HepG2 (cell line): ENCODE measurements at regions not wholly inside any gene's neighbourhood (a gene's known extent, or its start where the extent isn't known, plus 50 kb on each side); places are given as distances from the start of the nearest gene placed in this dataset.

Experiments
- ATAC-seq: fragments of 200-7000 bp; cut with Tn5 transposase; 3 replicates; pipeline ENCODE4 v1.9.1; 2020; ENCODE audit warnings: mild to moderate bottlenecking, moderate library complexity
- BruUV-seq: library from RNA; stranded (reverse); fragments of 400-500 nt; replicated peaks from 2 replicates; lab custom pipeline; 2021; lab: Mats Ljungman, UMichigan
- CTCF ChIA-PET: fragments of 300-600 bp; formaldehyde crosslinking; extraction: SDS; loops from one replicate; lab custom pipeline; 2021; ENCODE audit warnings: low total read pairs, inconsistent platforms, low intra/inter-chr PET ratio; lab: Yijun Ruan, JAX
- POLR2A ChIA-PET: fragments of 350-600 bp; sonication (Branson Sonifier 250); formaldehyde crosslinking; loops from one replicate; lab custom pipeline; 2020; ENCODE audit warnings: antibody characterized with exemption, inconsistent platforms; lab: Yijun Ruan, JAX
- DNase-seq: peaks from one replicate; pipeline ENCODE4 v3.0.0-alpha.2; 2015; ENCODE audit warnings: low spot score
- FAIRE-seq: peaks from 3 replicates; lab custom pipeline; 2011; peaks lifted over from hg19 to GRCh38; lab: Jason Lieb, UNC
- H2AFZ ChIP-seq: one replicate; pipeline ENCODE4 v1.6.1; 2011; ENCODE audit warnings: low read length, inconsistent platforms
- H3K27ac ChIP-seq: fragments of 300-600 bp; 3 replicates; pipeline ENCODE4 v1.8.0; 2011; ENCODE audit warnings: mixed run types, mild to moderate bottlenecking, mixed read lengths, low read length, inconsistent platforms; ENCODE audit not compliant: insufficient read depth; ENCODE audit errors: extremely low read length
- H3K27me3 ChIP-seq, 2 experiments: fragments of 200-600 bp in 1 of 2; 2 replicates in 1 of 2; 3 replicates in 1 of 2; pipeline versions ENCODE4 v1.6.0 to v1.8.0; 2011; ENCODE audit warnings: low read length in 2 of 2, mild to moderate bottlenecking in 2 of 2, moderate library complexity in 2 of 2, inconsistent platforms in 1 of 2; ENCODE audit not compliant: insufficient read depth in 2 of 2, control insufficient read depth in 1 of 2
- H3K36me3 ChIP-seq, 2 experiments: fragments of 200-600 bp in 1 of 2; replicated peaks in 1 of 2; 2 replicates in 1 of 2; 3 replicates in 1 of 2; pipeline versions ENCODE4 v1.5.1 to v1.8.0; 2011; ENCODE audit warnings: low read length in 2 of 2, inconsistent platforms in 1 of 2; ENCODE audit not compliant: insufficient read depth in 2 of 2, control insufficient read depth in 1 of 2
- H3K4me1 ChIP-seq: 2 replicates; pipeline ENCODE4 v1.5.1; 2012; ENCODE audit warnings: low read length, inconsistent platforms; ENCODE audit not compliant: insufficient read depth
- H3K4me2 ChIP-seq: 2 replicates; pipeline ENCODE4 v1.6.0; 2011; ENCODE audit warnings: low read depth, low read length, inconsistent platforms
- H3K4me3 ChIP-seq, 3 experiments: fragments of 200-600 bp in 1 of 3; sonication (generic), shearing (Covaris generic) in 1 of 3; replicated peaks in 1 of 3; 2 replicates each; pipeline ENCODE4 v1.5.1; 2011 to 2016; ENCODE audit warnings: low read length in 3 of 3, inconsistent platforms in 2 of 3, low read depth in 2 of 3, mild to moderate bottlenecking in 2 of 3, control low read depth in 1 of 3, mixed read lengths in 1 of 3; ENCODE audit not compliant: insufficient read depth in 1 of 3
- H3K79me2 ChIP-seq: one replicate; pipeline ENCODE4 v1.6.1; 2011; ENCODE audit warnings: low read length, inconsistent platforms; ENCODE audit not compliant: insufficient read depth
- H3K9ac ChIP-seq: 2 replicates; pipeline ENCODE4 v1.6.0; 2011; ENCODE audit warnings: mild to moderate bottlenecking, low read depth, low read length, inconsistent platforms; ENCODE audit not compliant: insufficient read depth
- H3K9me3 ChIP-seq: 2 replicates; pipeline ENCODE4 v1.5.1; 2012; ENCODE audit warnings: mild to moderate bottlenecking, low read length
- H4K20me1 ChIP-seq: 2 replicates; pipeline ENCODE4 v1.6.0; 2011; ENCODE audit warnings: inconsistent platforms, mild to moderate bottlenecking, low read length, moderate library complexity; ENCODE audit not compliant: insufficient read depth
- IRF9 ChIP-seq: sonication (generic); formaldehyde crosslinking; IDR thresholded peaks from 2 replicates; pipeline ENCODE4 v1.8.0; 2022; ENCODE audit warnings: missing genetic modification reagents, mild to moderate bottlenecking, borderline replicate concordance
- KAT8 ChIP-seq: IDR thresholded peaks from 2 replicates; pipeline ENCODE4 v1.6.1; 2016; ENCODE audit warnings: missing genetic modification reagents, missing compliant biosample characterization
- KDM5B ChIP-seq: sonication (generic); formaldehyde crosslinking; IDR thresholded peaks from 2 replicates; pipeline ENCODE4 v1.4.0; 2020; ENCODE audit warnings: missing genetic modification reagents, mild to moderate bottlenecking, borderline replicate concordance
- NR1H2 ChIP-seq: sonication (generic); formaldehyde crosslinking; IDR thresholded peaks from 2 replicates; pipeline ENCODE4 v1.8.1; 2022; ENCODE audit warnings: low read depth, missing genetic modification reagents, borderline replicate concordance
- NR3C1 ChIP-seq: sonication (generic); formaldehyde crosslinking; IDR thresholded peaks from 2 replicates; pipeline ENCODE4 v1.4.0; 2020; ENCODE audit warnings: missing genetic modification reagents
- POGK ChIP-seq: sonication (generic); formaldehyde crosslinking; conservative IDR thresholded peaks from 2 replicates; pipeline ENCODE4 v1.8.0; 2022; ENCODE audit warnings: mild to moderate bottlenecking, moderate library complexity, missing genetic modification reagents
- RCOR2 ChIP-seq: IDR thresholded peaks from 2 replicates; pipeline ENCODE4 v1.6.1; 2016; ENCODE audit warnings: missing biosample characterization, missing genetic modification reagents
- SALL1 ChIP-seq: sonication (generic); formaldehyde crosslinking; IDR thresholded peaks from 2 replicates; pipeline ENCODE4 v1.8.0; 2022; ENCODE audit warnings: mild to moderate bottlenecking, missing genetic modification reagents
- ZNF18 ChIP-seq: sonication (generic); formaldehyde crosslinking; IDR thresholded peaks from 2 replicates; pipeline ENCODE4 v1.8.0; 2022; ENCODE audit warnings: mild to moderate bottlenecking, missing genetic modification reagents; ENCODE audit not compliant: insufficient replicate concordance
- ZNF549 ChIP-seq: sonication (generic); formaldehyde crosslinking; IDR thresholded peaks from 2 replicates; pipeline ENCODE4 v1.5.0; 2020; ENCODE audit warnings: missing genetic modification reagents
- ZNF792 ChIP-seq: IDR thresholded peaks from 2 replicates; pipeline ENCODE4 v1.6.1; 2016
- WGBS: methylation state at CpG from one replicate; pipeline ENCODE4 v1.1.6; 2017; ENCODE audit warnings: low lambda C conversion rate; 5-methylcytosine and 5-hydroxymethylcytosine counted together
- in situ Hi-C: cut with HindIII; loops from 2 replicates; pipeline ENCODE4 v1.10.0; 2017; ENCODE audit warnings: low pct_unique_long_range_greater_than_20kb; ENCODE audit not compliant: extremely low pct_ligation_motif_present
- intact Hi-C: fragments of 100-400 bp; cut with micrococcal nuclease; formaldehyde crosslinking; loops from one replicate; pipeline ENCODE4 v1.10.0; 2022; ENCODE audit not compliant: unreplicated experiment
- TF ChIP-seq, protein P1 (sequence below): IDR thresholded peaks from 2 replicates; pipeline ENCODE4 v1.6.1; 2018; ENCODE audit warnings: missing genetic modification reagents
- TF ChIP-seq, protein P2 (sequence below): sonication (generic); formaldehyde crosslinking; IDR thresholded peaks from 2 replicates; pipeline ENCODE4 v1.5.1; 2020; ENCODE audit warnings: mild to moderate bottlenecking, missing genetic modification reagents, moderate library complexity

DNA sequence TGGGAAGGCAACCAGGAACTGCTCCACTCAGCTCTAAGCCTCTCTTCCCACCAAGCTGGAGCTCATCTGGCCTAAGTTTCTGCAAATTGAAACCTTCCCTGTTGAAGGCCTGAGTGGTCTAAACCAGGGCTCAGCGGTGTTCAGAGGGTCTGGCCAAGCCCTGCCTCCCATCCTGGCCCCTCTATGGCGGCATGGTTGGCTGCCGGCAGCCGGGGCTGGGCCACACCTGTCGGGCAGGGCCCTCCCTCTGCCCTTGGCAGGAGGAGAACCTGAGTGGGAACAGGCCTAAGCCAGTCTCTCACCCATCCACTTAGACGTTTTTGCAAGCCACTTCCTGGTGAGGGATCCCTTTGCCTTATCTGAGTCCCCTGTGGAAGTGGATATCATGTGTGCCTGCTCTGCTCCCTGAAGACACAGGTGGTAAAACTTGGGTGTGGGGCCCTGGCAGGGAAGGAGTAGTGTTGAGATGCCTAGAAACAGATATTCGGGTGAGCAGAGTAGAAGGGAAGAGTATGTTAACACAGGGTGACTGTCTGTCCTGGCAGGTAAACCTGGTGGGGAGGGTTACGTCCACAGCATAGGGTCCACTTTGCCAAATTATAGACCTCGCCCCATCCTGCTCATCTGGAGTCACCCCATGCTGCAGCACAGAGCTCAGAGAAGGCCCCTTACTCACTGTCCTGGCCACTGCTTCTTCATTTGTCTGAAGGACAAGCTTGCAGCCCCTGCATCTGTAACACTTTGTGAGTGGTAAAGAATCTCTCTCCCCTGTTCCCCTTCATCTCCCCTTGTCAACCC is 63.0 kb upstream of the SIX2 start (continued):
- TF ChIP-seq KAT8 (CRISPR knock-in tag) = no peak
- TF ChIP-seq, all 625 proteins: peak for 0

GRCh38 chr2:45070113-45070652 is 60.9 kb upstream of the SIX2 start:
- H3K27me3 ChIP-seq = peaks cover 0 to 36% of the 10 kb centered on the region in 2 experiments; a peak in 2 of 5 replicates
- no peak overlapping the region for H3K4me2 ChIP-seq
- in situ Hi-C loops (no loop called here), intact Hi-C loops (no loop called here)
- H3K79me2 ChIP-seq = no peaks in the 10 kb centered on the region
- no peaks in the 10 kb centered on the region; the same call in 1 of the 2 replicates for H4K20me1 ChIP-seq
- no TSS peak for BruUV-seq
- no peak for ATAC-seq
- H3K4me1 ChIP-seq = peaks cover 7% of the 10 kb centered on the region
- no peak for FAIRE-seq
- no peak overlapping the region for H2AFZ ChIP-seq
- ChIA-PET POLR2A (no interaction called here), CTCF (no interaction called here)
- WGBS = 37% methylated on average over 9 of the region's 9 CpGs
- no peaks in the 10 kb centered on the region for H3K9me3 ChIP-seq
- H3K4me3 ChIP-seq = no peak overlapping the region
- H3K27ac ChIP-seq = no peak overlapping the region
- no peak overlapping the region for H3K9ac ChIP-seq
- no peaks in the 10 kb centered on the region for H3K36me3 ChIP-seq
- no peak for DNase-seq
- no peak for TF ChIP-seq IRF9 (CRISPR knock-in tag)
- TF ChIP-seq NR1H2 (CRISPR knock-in tag) = no peak
- no peak for TF ChIP-seq POGK (CRISPR knock-in tag)
- no peak for TF ChIP-seq ZNF549 (CRISPR knock-in tag)
- TF ChIP-seq, protein P1, sequence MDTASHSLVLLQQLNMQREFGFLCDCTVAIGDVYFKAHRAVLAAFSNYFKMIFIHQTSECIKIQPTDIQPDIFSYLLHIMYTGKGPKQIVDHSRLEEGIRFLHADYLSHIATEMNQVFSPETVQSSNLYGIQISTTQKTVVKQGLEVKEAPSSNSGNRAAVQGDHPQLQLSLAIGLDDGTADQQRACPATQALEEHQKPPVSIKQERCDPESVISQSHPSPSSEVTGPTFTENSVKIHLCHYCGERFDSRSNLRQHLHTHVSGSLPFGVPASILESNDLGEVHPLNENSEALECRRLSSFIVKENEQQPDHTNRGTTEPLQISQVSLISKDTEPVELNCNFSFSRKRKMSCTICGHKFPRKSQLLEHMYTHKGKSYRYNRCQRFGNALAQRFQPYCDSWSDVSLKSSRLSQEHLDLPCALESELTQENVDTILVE = no peak
- TF ChIP-seq RCOR2 (CRISPR knock-in tag) = no peak
- TF ChIP-seq SALL1 (CRISPR knock-in tag) = no peak
- TF ChIP-seq ZNF18 (CRISPR knock-in tag) = no peak
- no peak for TF ChIP-seq ZNF792 (CRISPR knock-in tag)
- TF ChIP-seq, protein P2, sequence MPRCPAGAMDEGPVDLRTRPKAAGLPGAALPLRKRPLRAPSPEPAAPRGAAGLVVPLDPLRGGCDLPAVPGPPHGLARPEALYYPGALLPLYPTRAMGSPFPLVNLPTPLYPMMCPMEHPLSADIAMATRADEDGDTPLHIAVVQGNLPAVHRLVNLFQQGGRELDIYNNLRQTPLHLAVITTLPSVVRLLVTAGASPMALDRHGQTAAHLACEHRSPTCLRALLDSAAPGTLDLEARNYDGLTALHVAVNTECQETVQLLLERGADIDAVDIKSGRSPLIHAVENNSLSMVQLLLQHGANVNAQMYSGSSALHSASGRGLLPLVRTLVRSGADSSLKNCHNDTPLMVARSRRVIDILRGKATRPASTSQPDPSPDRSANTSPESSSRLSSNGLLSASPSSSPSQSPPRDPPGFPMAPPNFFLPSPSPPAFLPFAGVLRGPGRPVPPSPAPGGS (CRISPR knock-in tag) = no peak
- TF ChIP-seq KDM5B (CRISPR knock-in tag) = no peak
- no peak for TF ChIP-seq NR3C1 (CRISPR knock-in tag)
